ENCODE measurements at regions not wholly inside any gene's neighbourhood (a gene's known extent, or its start where the extent isn't known, plus 50 kb on each side); places are given as distances from the start of the nearest gene placed in this dataset.

DNA sequence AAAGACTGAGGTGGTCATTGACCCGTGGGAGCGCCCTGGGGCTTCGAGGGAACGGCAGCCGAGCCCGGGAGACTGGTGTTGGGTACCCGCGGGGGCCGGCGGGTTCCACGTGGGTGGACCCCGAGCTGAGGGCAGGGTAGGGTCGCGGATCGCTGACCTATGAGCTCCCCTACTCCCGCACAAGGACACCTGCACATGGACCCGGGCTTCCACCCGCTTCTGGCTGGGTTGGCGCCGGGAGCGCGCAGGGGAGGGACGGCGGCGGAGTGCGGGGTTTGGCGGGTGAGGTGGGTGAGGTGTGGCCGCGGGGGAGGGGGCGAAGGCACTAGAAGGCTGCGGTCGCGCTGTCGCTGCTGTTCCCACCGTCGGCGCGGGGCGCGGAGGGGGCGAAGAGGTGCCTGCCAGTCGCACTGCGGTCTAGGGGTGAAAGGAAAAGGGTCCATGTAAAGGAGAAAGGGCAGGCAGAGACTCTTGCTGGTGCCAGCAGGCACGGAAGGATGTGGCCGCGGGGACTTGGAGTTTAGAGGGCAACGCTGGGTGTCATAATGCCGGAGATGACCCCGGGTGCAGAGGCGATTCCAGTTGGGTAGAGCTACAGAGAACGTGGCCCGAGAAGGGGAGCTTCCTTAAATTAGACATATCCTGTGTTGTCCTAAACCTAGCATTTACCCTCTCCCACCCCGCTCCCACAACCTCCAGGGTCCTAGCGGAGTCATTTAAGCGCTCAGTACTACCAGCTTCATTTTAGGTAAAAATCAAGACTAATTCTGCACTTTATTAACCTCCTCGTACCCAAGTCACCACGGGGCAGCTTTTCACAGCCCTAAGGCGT is 245.9 kb upstream of the TOPAZ1 start:
- peak in 2 of 3 donors; percentile 24 to 28 for DNase-seq

- peak; percentile 31 to 54 (median 43) for DNase-seq
Observed at GRCh38 chr3:43996379-43997301, 245.0 kb upstream of the TOPAZ1 start.

DNA sequence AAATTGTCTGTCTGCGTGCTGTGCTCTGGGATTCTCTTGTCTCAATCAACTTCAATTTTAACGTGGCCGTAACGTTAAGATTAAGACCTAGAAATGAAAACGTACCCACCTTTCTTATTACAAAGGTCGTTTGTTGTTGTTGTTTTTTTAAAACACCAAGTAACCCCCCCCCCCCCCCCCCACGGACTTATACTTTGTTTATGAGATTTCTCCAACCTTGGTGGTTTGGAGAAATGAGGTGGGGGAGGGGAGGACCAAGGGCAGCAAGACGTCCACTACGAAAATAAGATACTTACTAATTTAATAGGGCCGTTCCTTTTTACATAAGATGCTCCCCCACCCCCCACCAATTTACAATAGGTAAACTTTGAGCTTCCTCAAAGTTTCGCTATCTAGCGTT is 244.4 kb upstream of the TOPAZ1 start:
- no peak for DNase-seq

DNA sequence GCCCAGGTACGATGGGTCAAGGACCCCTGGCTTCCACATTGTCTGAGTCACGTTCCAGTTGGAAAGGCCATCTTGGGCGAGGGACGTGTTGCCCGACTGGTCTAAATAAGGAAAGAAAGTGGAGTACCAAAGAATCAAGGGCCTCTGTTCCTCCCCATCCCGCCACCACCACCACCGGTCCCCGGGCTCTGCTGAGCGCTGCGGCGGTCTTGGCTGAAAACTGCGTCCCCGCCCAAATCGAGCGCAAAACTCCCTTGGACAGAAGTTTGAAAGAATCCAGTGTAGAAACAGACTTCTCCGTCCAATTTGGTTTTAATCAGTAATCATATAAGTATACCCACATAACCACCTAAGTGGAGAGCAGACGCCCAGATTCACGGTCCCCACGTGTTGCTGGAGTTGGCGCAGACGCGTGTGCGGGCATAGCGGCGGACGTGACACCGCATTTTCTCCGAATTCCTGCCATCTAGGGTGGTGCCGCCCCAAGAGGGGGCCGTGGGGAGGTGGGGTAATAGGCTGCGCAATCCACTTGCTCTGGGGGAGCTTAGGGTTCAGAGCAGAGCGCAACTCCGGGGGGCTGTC is 243.8 kb upstream of the TOPAZ1 start:
- peak in 1 of 3 donors; percentile 12 for DNase-seq

DNA sequence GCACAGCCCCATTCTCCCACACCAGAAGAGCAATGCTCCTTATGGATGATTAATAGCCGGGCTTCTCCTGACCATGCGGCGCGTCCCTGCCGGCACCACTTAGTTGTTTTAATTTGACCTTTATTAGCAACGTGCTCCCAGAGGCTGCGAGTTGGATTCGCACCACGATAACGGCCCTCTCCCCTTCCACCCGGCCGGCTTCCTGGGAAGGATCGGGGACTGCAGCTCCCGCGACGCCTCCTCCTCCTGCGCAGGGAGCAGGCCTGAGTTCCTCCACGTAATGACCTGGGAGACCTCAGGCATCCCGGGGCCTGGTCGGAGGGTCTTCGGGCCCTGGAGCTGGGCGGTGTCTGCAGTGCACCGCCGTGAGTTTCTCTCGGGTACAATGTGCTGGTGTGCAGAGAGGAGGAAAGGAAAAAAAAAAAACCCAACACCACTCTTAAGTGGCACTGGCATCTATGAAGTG is 243.3 kb upstream of the TOPAZ1 start:
- no peak for DNase-seq

GRCh38 chr3:43998836-43999727 is 242.6 kb upstream of the TOPAZ1 start:
- peak in 2 of 3 donors; percentile 11 to 28 for DNase-seq

DNA sequence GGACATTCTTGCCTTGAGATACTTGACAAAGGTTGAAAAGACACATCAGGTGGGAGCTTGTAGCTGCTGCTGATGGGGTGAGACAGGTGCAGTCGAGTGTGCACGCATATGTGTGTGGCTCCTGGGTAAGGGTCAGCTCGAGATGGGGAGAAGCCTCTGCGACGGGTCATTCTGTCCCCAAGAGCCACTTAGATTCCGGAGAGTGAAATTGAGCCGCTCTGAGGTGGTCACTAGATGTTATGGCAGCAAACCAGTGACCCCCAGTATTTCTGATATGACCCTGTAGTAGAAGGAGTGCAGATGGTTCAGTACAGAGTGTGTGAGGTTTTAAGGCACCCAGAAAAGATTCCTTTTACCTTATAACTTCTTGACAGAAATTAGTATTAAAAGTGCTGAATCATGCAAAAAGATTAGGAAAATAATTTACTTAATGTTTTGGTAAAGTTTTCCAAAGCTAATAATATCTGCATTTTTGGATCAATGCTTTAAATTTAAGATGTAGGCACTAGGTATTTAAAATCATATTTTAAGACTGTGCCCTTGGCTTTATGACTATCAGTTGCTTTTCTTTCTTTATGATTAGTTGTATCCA is 241.9 kb upstream of the TOPAZ1 start:
- DNase-seq, result no peak

DNA sequence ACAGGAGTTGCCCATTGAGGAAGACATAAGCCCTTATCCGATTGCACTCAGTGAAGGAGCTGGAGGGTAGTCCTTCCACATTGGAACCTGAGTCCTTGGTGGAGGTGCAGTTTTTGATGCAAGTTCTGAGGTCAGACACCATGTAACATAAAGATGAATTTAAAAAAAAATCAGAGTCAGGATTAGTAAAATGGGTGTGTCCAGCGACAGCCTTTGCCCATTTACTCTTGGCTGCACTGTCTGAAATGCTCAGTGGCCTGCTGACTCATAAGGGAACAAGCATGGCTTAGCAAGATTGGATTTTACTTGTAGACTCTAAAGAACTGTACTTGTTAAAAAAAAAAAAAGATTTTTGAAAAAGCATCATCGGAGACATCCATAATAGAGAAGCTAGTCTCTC is 241.1 kb upstream of the TOPAZ1 start:
- DNase-seq, result peak in 1 of 3 donors; percentile 21

DNA sequence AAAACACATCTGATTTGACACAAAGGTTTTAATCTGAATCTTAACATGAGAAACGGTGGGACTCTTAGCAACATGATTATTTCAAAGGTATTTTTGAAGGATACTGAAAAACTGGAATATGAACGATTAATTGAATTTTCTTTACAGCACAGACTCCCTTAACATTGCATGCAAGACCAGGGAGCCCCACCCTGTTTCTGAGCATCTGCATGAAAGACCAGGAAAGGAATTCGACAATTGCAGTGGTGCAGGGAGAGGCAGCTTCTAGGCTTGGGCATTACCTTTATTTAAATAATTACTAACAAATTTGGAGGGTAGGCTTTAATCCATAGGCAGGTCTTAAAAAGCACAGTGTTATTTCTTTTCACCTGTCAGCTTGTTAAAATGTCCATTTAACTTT is 240.6 kb upstream of the TOPAZ1 start:
- no peak for DNase-seq

GRCh38 chr3:44003801-44004200 is 237.9 kb upstream of the TOPAZ1 start:
- DNase-seq, result no peak

GRCh38 chr3:44011680-44012079 is 230.0 kb upstream of the TOPAZ1 start:
- no peak for DNase-seq

- no peak for DNase-seq
Observed at GRCh38 chr3:44012160-44012899, 229.4 kb upstream of the TOPAZ1 start.

DNA sequence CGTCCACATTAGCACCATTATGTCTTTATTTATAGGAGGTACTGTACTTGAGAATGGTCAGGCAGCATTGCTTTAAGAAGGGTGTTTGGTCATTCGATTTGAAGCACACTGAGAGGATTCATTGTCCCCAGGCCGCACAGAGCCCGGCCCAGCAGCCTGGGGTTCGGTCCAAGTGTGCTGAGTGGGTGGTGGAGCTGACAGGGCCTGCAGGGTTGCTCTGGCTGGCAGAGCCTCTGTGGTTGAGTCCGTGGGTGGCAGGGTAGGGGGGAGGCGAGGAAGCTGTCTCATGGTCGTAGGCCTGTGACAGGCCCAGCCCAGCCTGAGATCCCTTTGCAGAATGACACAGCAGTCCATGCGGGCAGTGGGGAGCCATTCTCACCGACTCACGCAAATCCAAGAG is 227.7 kb upstream of the TOPAZ1 start:
- peak in 2 of 3 donors; percentile 26 to 35 for DNase-seq

- DNase-seq, result no peak
Observed at GRCh38 chr3:44015170-44015569, 226.5 kb upstream of the TOPAZ1 start.

GRCh38 chr3:44016818-44017217 is 224.9 kb upstream of the TOPAZ1 start:
- no peak for DNase-seq

GRCh38 chr3:44018926-44019325 is 222.8 kb upstream of the TOPAZ1 start:
- DNase-seq, result no peak

- DNase-seq, result no peak
Observed at GRCh38 chr3:44019736-44020135, 221.9 kb upstream of the TOPAZ1 start.

GRCh38 chr3:44020143-44020542 is 221.5 kb upstream of the TOPAZ1 start:
- DNase-seq, result no peak

GRCh38 chr3:44021651-44022594 is 219.8 kb upstream of the TOPAZ1 start:
- no peak for DNase-seq
